Upper lobe of right lung (tissue), 1 donor: ENCODE measurements at regions not wholly inside any gene's neighbourhood (a gene's known extent, or its start where the extent isn't known, plus 50 kb on each side); places are given as distances from the start of the nearest gene placed in this dataset.
A peak's percentile ranks its signal among the peaks of the same experiment; 100 is the strongest.

Experiments used
- ATAC-seq: fragments of 200-7000 bp; cut with Tn5 transposase; one replicate; pipeline ENCODE4 v1.9.1; 2020; ENCODE audit warnings: mild to moderate bottlenecking, moderate library complexity
- DNase-seq: peaks from one replicate; pipeline ENCODE4 v3.0.0-alpha.2; 2020
- H3K27ac ChIP-seq: fragments of 200-600 bp; one replicate; pipeline ENCODE4 v1.8.0; 2022
- H3K27me3 ChIP-seq: fragments of 200-600 bp; one replicate; pipeline ENCODE4 v1.8.0; 2022; ENCODE audit warnings: mild to moderate bottlenecking
- H3K36me3 ChIP-seq: fragments of 200-600 bp; one replicate; pipeline ENCODE4 v1.8.0; 2022
- H3K4me1 ChIP-seq: fragments of 200-600 bp; one replicate; pipeline ENCODE4 v1.8.0; 2022
- H3K4me3 ChIP-seq: fragments of 200-600 bp; one replicate; pipeline ENCODE4 v1.8.0; 2022; ENCODE audit warnings: mild to moderate bottlenecking
- H3K9me3 ChIP-seq: fragments of 200-600 bp; one replicate; pipeline ENCODE4 v1.8.0; 2022
- CTCF ChIP-seq: fragments of 200-600 bp; IDR thresholded peaks from one replicate; pipeline ENCODE4 v1.8.0; 2022; ENCODE audit warnings: antibody characterized with exemption
- intact Hi-C: fragments of 100-400 bp; cut with DNase I; formaldehyde crosslinking; loops from one replicate; pipeline ENCODE4 v1.11.0; 2022
- donor health status: DM: no; HTN: yes; CAD: no; lungs with severe emphysema.

- H3K4me3 ChIP-seq, result no peak overlapping the region
- ATAC-seq (no peak), DNase-seq (no peak)
- H3K4me1 ChIP-seq, result no peaks in the 10 kb centered on the region
- H3K27me3 ChIP-seq, result no peaks in the 10 kb centered on the region
- H3K9me3 ChIP-seq, result no peaks in the 10 kb centered on the region
- no peak for TF ChIP-seq CTCF
- no peaks in the 10 kb centered on the region for H3K36me3 ChIP-seq
- intact Hi-C loops, result no loop called here
- no peak overlapping the region for H3K27ac ChIP-seq
Measured at GRCh38 chr7:54961391-54961790, 57.4 kb upstream of the EGFR start.

GRCh38 chr7:54963155-54963554 is 55.7 kb upstream of the EGFR start:
- DNase-seq (no peak), ATAC-seq (no peak)
- Histone ChIP-seq H3K27me3 (no peaks in the 10 kb centered on the region), H3K36me3 (no peaks in the 10 kb centered on the region), H3K9me3 (no peaks in the 10 kb centered on the region), H3K27ac (no peak overlapping the region), H3K4me1 (no peaks in the 10 kb centered on the region), H3K4me3 (no peak overlapping the region)
- intact Hi-C loops, result no loop called here
- no peak for TF ChIP-seq CTCF

- no peaks in the 10 kb centered on the region for H3K4me1 ChIP-seq
- no peak for ATAC-seq
- TF ChIP-seq CTCF, result no peak
Measured at GRCh38 chr7:54964136-54964535, 54.7 kb upstream of the EGFR start.

GRCh38 chr7:54967377-54967776 is 51.4 kb upstream of the EGFR start:
- Histone ChIP-seq H3K27me3 (no peaks in the 10 kb centered on the region), H3K4me1 (no peaks in the 10 kb centered on the region), H3K36me3 (no peaks in the 10 kb centered on the region), H3K27ac (no peak overlapping the region), H3K9me3 (no peaks in the 10 kb centered on the region), H3K4me3 (no peak overlapping the region)
- no peak for DNase-seq
- intact Hi-C loops, result no loop called here
- ATAC-seq, result peak; percentile 94
- no peak for TF ChIP-seq CTCF

More at GRCh38 chr7:54964136-54964535, 54.7 kb upstream of the EGFR start:
- no peaks in the 10 kb centered on the region for H3K27me3 ChIP-seq
- intact Hi-C loops, result no loop called here
- no peaks in the 10 kb centered on the region for H3K9me3 ChIP-seq
- H3K36me3 ChIP-seq, result no peaks in the 10 kb centered on the region
- H3K27ac ChIP-seq, result no peak overlapping the region
- H3K4me3 ChIP-seq, result no peak overlapping the region
- DNase-seq, result no peak

- Histone ChIP-seq H3K27ac (peak overlapping the region; percentile 31), H3K27me3 (no peaks in the 10 kb centered on the region), H3K4me3 (no peak overlapping the region), H3K4me1 (no peaks in the 10 kb centered on the region), H3K36me3 (no peaks in the 10 kb centered on the region), H3K9me3 (no peaks in the 10 kb centered on the region)
- DNase-seq (no peak), ATAC-seq (no peak)
- TF ChIP-seq CTCF, result no peak
- intact Hi-C loops, result no loop called here
Measured at GRCh38 chr7:54968018-54968417, 50.8 kb upstream of the EGFR start.
